IMR-90 (cell line): ENCODE measurements at regions not wholly inside any gene's neighbourhood (a gene's known extent, or its start where the extent isn't known, plus 50 kb on each side); places are given as distances from the start of the nearest gene placed in this dataset.

Experiments
- ATAC-seq: fragments of 200-7000 bp; cut with Tn5 transposase; 2 replicates; pipeline ENCODE4 v1.9.1; 2020; ENCODE audit warnings: low read depth, mild to moderate bottlenecking, moderate library complexity
- BruUV-seq: library from RNA; stranded (reverse); fragments of 400-500 nt; replicated peaks from 2 replicates; lab custom pipeline; 2021; lab: Mats Ljungman, UMichigan
- CTCF ChIA-PET: fragments of 300-600 bp; formaldehyde crosslinking; extraction: SDS; loops from one replicate; lab custom pipeline; 2021; ENCODE audit warnings: antibody characterized with exemption; lab: Yijun Ruan, JAX
- POLR2A ChIA-PET: fragments of 300-600 bp; sonication (Branson Sonifier 250); formaldehyde crosslinking; loops from one replicate; lab custom pipeline; 2022; ENCODE audit warnings: antibody characterized with exemption; ENCODE audit not compliant: unreplicated experiment; lab: Charles Lee
- DNase-seq: peaks from one replicate; pipeline ENCODE4 v3.0.0; 2013
- H2AFZ ChIP-seq: replicated peaks from 2 replicates; pipeline ENCODE3; 2013; ENCODE audit warnings: low read length, mild to moderate bottlenecking; ENCODE audit not compliant: poor library complexity
- H2AK5ac ChIP-seq: 2 replicates; pipeline ENCODE4 v1.6.1; 2013; ENCODE audit warnings: low read depth, low read length, inconsistent platforms
- H2AK9ac ChIP-seq: replicated peaks from 2 replicates; pipeline ENCODE3; 2013; ENCODE audit warnings: mild to moderate bottlenecking, low read depth, low read length, moderate library complexity; ENCODE audit not compliant: poor library complexity
- H2BK120ac ChIP-seq: 2 replicates; pipeline ENCODE4 v1.6.1; 2013; ENCODE audit warnings: low read depth, low read length, inconsistent platforms
- H2BK15ac ChIP-seq: 3 replicates; pipeline ENCODE4 v1.6.1; 2013; ENCODE audit warnings: low read depth, low read length, inconsistent platforms
- H2BK20ac ChIP-seq: 2 replicates; pipeline ENCODE4 v1.6.1; 2013; ENCODE audit warnings: low read depth, mild to moderate bottlenecking, inconsistent platforms, low read length, moderate library complexity
- H2BK5ac ChIP-seq: 2 replicates; pipeline ENCODE4 v1.6.1; 2013; ENCODE audit warnings: mild to moderate bottlenecking, low read depth, low read length, inconsistent platforms; ENCODE audit not compliant: poor library complexity, severe bottlenecking
- H3K14ac ChIP-seq: replicated peaks from 2 replicates; pipeline ENCODE4 v1.6.1; 2013; ENCODE audit warnings: low read depth, low read length, inconsistent platforms
- H3K18ac ChIP-seq: 2 replicates; pipeline ENCODE4 v1.6.1; 2013; ENCODE audit warnings: low read depth, low read length, control low read depth
- H3K23ac ChIP-seq: 2 replicates; pipeline ENCODE4 v1.6.1; 2013; ENCODE audit warnings: low read depth, low read length, inconsistent platforms
- H3K27ac ChIP-seq: 2 replicates; pipeline ENCODE4 v1.5.1; 2013; ENCODE audit warnings: mild to moderate bottlenecking, control low read depth, low read length; ENCODE audit not compliant: insufficient read depth
- H3K27me3 ChIP-seq: 2 replicates; pipeline ENCODE4 v1.6.1; 2013; ENCODE audit warnings: low read length; ENCODE audit not compliant: control insufficient read depth, insufficient read depth
- H3K36me3 ChIP-seq: 2 replicates; pipeline ENCODE4 v1.6.1; 2013; ENCODE audit warnings: low read length, mixed read lengths; ENCODE audit not compliant: control insufficient read depth, insufficient read depth
- H3K4ac ChIP-seq: 2 replicates; pipeline ENCODE4 v1.6.1; 2013; ENCODE audit warnings: low read depth, low read length, inconsistent platforms
- H3K4me1 ChIP-seq: 2 replicates; pipeline ENCODE4 v1.6.1; 2013; ENCODE audit warnings: low read length, mixed read lengths; ENCODE audit not compliant: control insufficient read depth, insufficient read depth
- H3K4me2 ChIP-seq: 2 replicates; pipeline ENCODE4 v1.6.1; 2013; ENCODE audit warnings: low read depth, mild to moderate bottlenecking, control low read depth, low read length, moderate library complexity
- H3K4me3 ChIP-seq: 2 replicates; pipeline ENCODE4 v1.5.1; 2013; ENCODE audit warnings: low read depth, mild to moderate bottlenecking, control low read depth, low read length, moderate library complexity; ENCODE audit not compliant: insufficient read depth
- H3K56ac ChIP-seq: 2 replicates; pipeline ENCODE4 v1.6.1; 2013; ENCODE audit warnings: low read length, inconsistent platforms; ENCODE audit not compliant: insufficient read depth; ENCODE audit errors: extremely low read depth
- H3K79me1 ChIP-seq, 2 experiments: 2 replicates each; pipeline ENCODE4 v1.6.1; 2013; ENCODE audit warnings: low read length in 2 of 2, inconsistent platforms in 1 of 2, low read depth in 1 of 2
- H3K9ac ChIP-seq: 2 replicates; pipeline ENCODE4 v1.6.1; 2013; ENCODE audit warnings: low read depth, low read length, control low read depth
- H3K9me1 ChIP-seq: 2 replicates; pipeline ENCODE4 v1.6.1; 2013; ENCODE audit warnings: low read length, inconsistent platforms; ENCODE audit not compliant: insufficient read depth
- H3K9me3 ChIP-seq: 2 replicates; pipeline ENCODE4 v1.6.1; 2013; ENCODE audit warnings: low read length; ENCODE audit not compliant: control insufficient read depth, insufficient read depth
- H4K20me1 ChIP-seq: 2 replicates; pipeline ENCODE4 v1.6.1; 2013; ENCODE audit warnings: low read length, inconsistent platforms; ENCODE audit not compliant: insufficient read depth
- H4K5ac ChIP-seq: 2 replicates; pipeline ENCODE4 v1.6.1; 2013; ENCODE audit warnings: mild to moderate bottlenecking, low read depth, low read length, control low read depth
- H4K8ac ChIP-seq, 2 experiments: 2 replicates each; pipeline ENCODE4 v1.6.1; 2013; ENCODE audit warnings: low read depth in 2 of 2, low read length in 2 of 2, control low read depth in 1 of 2, inconsistent platforms in 1 of 2
- H4K91ac ChIP-seq: 2 replicates; pipeline ENCODE4 v1.6.1; 2013; ENCODE audit warnings: low read depth, low read length, inconsistent platforms; ENCODE audit not compliant: insufficient read depth
- BHLHE40 ChIP-seq: fragments of 150-350 bp; IDR thresholded peaks from 2 replicates; pipeline ENCODE4 v1.6.1; 2016; ENCODE audit warnings: mild to moderate bottlenecking, low read depth, low read length
- CEBPB ChIP-seq: IDR thresholded peaks from 2 replicates; pipeline ENCODE4 v1.6.1; 2012; ENCODE audit warnings: low read depth, low read length, improper control_type of control experiment
- CHD1 ChIP-seq: IDR thresholded peaks from 2 replicates; pipeline ENCODE4 v1.6.1; 2012; ENCODE audit warnings: low read depth, low read length, improper control_type of control experiment
- FOS ChIP-seq: fragments of 150-350 bp; IDR thresholded peaks from 2 replicates; pipeline ENCODE4 v1.6.1; 2016; ENCODE audit warnings: low read depth, low read length
- MAFK ChIP-seq: IDR thresholded peaks from 2 replicates; pipeline ENCODE4 v1.6.1; 2012; ENCODE audit warnings: low read depth, low read length, improper control_type of control experiment
- MAZ ChIP-seq: IDR thresholded peaks from 2 replicates; pipeline ENCODE4 v1.6.1; 2012; ENCODE audit warnings: low read depth, mild to moderate bottlenecking, low read length, improper control_type of control experiment, moderate library complexity, borderline replicate concordance
- MXI1 ChIP-seq: IDR thresholded peaks from 2 replicates; pipeline ENCODE4 v1.6.1; 2012; ENCODE audit warnings: low read depth, mild to moderate bottlenecking, low read length, moderate library complexity, borderline replicate concordance
- NFE2L2 ChIP-seq: fragments of 150-350 bp; IDR thresholded peaks from 2 replicates; pipeline ENCODE4 v1.6.1; 2016; ENCODE audit warnings: low read depth, mild to moderate bottlenecking, low read length
- POLR2A ChIP-seq: IDR thresholded peaks from 2 replicates; pipeline ENCODE4 v1.6.1; 2012; ENCODE audit warnings: mild to moderate bottlenecking, low read depth, low read length
- RAD21 ChIP-seq: IDR thresholded peaks from 2 replicates; pipeline ENCODE4 v1.6.1; 2012; ENCODE audit warnings: low read length, improper control_type of control experiment
- RCOR1 ChIP-seq: IDR thresholded peaks from 2 replicates; pipeline ENCODE4 v1.6.1; 2012; ENCODE audit warnings: mild to moderate bottlenecking, low read length, improper control_type of control experiment; ENCODE audit not compliant: insufficient replicate concordance
- RFX5 ChIP-seq: IDR thresholded peaks from 2 replicates; pipeline ENCODE4 v1.8.0; 2012; ENCODE audit warnings: low read depth, mild to moderate bottlenecking, low read length, moderate library complexity
- SMC3 ChIP-seq: fragments of 150-350 bp; IDR thresholded peaks from 2 replicates; pipeline ENCODE4 v1.6.1; 2016; ENCODE audit warnings: low read depth, mild to moderate bottlenecking, antibody characterized with exemption, low read length, moderate library complexity
- WGBS, 2 experiments: methylation state at CpG; one replicate each; pipeline versions ENCODE4 v1.1.5 to v1.1.7; 2013; ENCODE audit warnings: missing lambda C conversion rate in 2 of 2; ENCODE audit not compliant: insufficient read length in 1 of 2; ENCODE audit errors: extremely low coverage in 2 of 2; 5-methylcytosine and 5-hydroxymethylcytosine counted together
- dilution Hi-C: fragments of 300-500 bp; cut with HindIII; formaldehyde crosslinking; loops from one replicate; pipeline ENCODE4 v1.14.3; 2018; ENCODE audit warnings: low sequenced_read_pairs; ENCODE audit not compliant: unreplicated experiment
- in situ Hi-C: fragments of 300-500 bp; cut with MboI; formaldehyde crosslinking; loops from 3 replicates; pipeline ENCODE4 v1.14.3; 2019; ENCODE audit warnings: low sequenced_read_pairs, inconsistent platforms, mixed read lengths
- intact Hi-C: fragments of 100-400 bp; cut with micrococcal nuclease; formaldehyde crosslinking; loops from 2 replicates; pipeline ENCODE4 v1.10.0; 2022
- TF ChIP-seq, protein P1 (sequence below): fragments of 150-350 bp; IDR thresholded peaks from 2 replicates; pipeline ENCODE4 v1.6.1; 2016; ENCODE audit warnings: low read depth, mild to moderate bottlenecking, low read length, moderate library complexity, borderline replicate concordance
- TF ChIP-seq, protein P2 (sequence below): conservative IDR thresholded peaks from 2 replicates; pipeline ENCODE4 v1.5.1; 2012; ENCODE audit warnings: mild to moderate bottlenecking, low read depth, low read length, improper control_type of control experiment
- TF ChIP-seq, protein P3 (sequence below): fragments of 150-350 bp; IDR thresholded peaks from 2 replicates; pipeline ENCODE4 v1.6.1; 2017; ENCODE audit warnings: mild to moderate bottlenecking, antibody characterized with exemption, low read length, low read depth

DNA sequence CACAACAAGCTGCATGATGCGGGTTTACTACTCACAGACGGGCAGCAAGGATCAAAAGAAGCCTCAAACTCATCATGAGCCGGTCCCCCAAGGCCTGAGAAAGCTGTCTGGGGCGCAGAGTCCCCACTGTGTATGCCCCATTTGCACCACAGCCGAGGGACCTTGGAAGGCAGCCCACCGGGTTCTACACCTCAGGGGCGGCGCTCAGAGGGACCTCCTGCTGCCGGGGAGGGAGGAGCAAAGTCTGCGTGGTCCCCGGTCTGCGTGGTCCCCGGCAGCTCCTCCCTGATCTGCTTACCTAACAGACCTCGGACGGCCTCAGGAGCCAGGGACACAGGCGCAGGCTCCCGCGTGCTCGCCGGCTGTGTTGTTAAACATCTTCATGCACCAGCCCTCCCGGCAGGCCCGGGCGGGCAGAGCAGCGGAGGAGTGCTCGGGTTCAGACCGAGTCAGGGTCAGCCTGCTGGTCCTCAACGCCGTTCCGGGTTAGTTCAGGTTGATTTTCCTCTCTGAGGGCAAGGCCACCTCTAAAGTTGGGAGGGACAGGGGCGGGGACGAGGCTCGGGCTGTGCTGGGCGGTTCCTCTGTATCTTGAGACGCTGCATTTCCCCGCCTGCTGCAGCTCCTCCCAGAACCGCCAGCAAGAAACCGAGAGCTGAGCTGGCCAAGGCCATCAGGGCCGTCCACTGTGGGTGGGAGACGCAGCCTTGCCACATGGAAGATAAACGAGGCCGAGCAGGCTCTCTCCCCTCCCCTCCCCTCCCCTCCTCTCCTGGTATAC is 74.6 kb downstream of the MRPL36 start:
- no peak overlapping the region for H4K5ac ChIP-seq
- ChIA-PET CTCF (no interaction called here), POLR2A (no interaction called here)
- intact Hi-C loops (no loop called here), in situ Hi-C loops (no loop called here), dilution Hi-C loops (no loop called here)
- H2BK15ac ChIP-seq, result no peak overlapping the region
- H3K18ac ChIP-seq, result no peak overlapping the region
- H3K9ac ChIP-seq, result no peak overlapping the region
- H2BK120ac ChIP-seq, result no peak overlapping the region
- no peaks in the 10 kb centered on the region for H3K9me1 ChIP-seq
- no peaks in the 10 kb centered on the region for H3K36me3 ChIP-seq
- peaks cover 5% of the 10 kb centered on the region; the same call in 1 of the 2 replicates for H3K27me3 ChIP-seq
- H3K4me2 ChIP-seq, result peak overlapping the region; percentile 70; the same call in 1 of the 2 replicates
- no peak overlapping the region for H3K23ac ChIP-seq
- 39% methylated on average over 14 of the region's 41 CpGs; no CpG with 5 or more reads in 1 of the 2 experiments for WGBS, 2 experiments
- H3K27ac ChIP-seq, result no peak overlapping the region
- ATAC-seq (peak; percentile 89), DNase-seq (no peak)
- H3K4me3 ChIP-seq, result no peak overlapping the region
- H4K8ac ChIP-seq, result no peak overlapping the region
- H2AK5ac ChIP-seq, result no peak overlapping the region
- H2AK9ac ChIP-seq, result no peak overlapping the region
- H4K91ac ChIP-seq, result no peak overlapping the region
- TF ChIP-seq RAD21 (no peak), RFX5 (no peak), SMC3 (no peak), FOS (no peak), CHD1 (no peak), RCOR1 (no peak), CEBPB (no peak), MAFK (no peak), MAZ (no peak), NFE2L2 (no peak), MXI1 (no peak), BHLHE40 (no peak), POLR2A (no peak)
- TF ChIP-seq, protein P1, sequence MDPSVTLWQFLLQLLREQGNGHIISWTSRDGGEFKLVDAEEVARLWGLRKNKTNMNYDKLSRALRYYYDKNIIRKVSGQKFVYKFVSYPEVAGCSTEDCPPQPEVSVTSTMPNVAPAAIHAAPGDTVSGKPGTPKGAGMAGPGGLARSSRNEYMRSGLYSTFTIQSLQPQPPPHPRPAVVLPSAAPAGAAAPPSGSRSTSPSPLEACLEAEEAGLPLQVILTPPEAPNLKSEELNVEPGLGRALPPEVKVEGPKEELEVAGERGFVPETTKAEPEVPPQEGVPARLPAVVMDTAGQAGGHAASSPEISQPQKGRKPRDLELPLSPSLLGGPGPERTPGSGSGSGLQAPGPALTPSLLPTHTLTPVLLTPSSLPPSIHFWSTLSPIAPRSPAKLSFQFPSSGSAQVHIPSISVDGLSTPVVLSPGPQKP, result no peak
- TF ChIP-seq, protein P2, sequence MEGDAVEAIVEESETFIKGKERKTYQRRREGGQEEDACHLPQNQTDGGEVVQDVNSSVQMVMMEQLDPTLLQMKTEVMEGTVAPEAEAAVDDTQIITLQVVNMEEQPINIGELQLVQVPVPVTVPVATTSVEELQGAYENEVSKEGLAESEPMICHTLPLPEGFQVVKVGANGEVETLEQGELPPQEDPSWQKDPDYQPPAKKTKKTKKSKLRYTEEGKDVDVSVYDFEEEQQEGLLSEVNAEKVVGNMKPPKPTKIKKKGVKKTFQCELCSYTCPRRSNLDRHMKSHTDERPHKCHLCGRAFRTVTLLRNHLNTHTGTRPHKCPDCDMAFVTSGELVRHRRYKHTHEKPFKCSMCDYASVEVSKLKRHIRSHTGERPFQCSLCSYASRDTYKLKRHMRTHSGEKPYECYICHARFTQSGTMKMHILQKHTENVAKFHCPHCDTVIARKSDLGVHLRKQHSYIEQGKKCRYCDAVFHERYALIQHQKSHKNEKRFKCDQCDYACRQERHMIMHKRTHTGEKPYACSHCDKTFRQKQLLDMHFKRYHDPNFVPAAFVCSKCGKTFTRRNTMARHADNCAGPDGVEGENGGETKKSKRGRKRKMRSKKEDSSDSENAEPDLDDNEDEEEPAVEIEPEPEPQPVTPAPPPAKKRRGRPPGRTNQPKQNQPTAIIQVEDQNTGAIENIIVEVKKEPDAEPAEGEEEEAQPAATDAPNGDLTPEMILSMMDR, result no peak
- TF ChIP-seq, protein P3, sequence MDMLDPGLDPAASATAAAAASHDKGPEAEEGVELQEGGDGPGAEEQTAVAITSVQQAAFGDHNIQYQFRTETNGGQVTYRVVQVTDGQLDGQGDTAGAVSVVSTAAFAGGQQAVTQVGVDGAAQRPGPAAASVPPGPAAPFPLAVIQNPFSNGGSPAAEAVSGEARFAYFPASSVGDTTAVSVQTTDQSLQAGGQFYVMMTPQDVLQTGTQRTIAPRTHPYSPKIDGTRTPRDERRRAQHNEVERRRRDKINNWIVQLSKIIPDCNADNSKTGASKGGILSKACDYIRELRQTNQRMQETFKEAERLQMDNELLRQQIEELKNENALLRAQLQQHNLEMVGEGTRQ, result no peak
- H3K56ac ChIP-seq, result no peak overlapping the region
- H2BK20ac ChIP-seq, result no peak overlapping the region
- BruUV-seq, result no TSS peak
- H4K20me1 ChIP-seq, result no peaks in the 10 kb centered on the region
- no peak overlapping the region for H3K4ac ChIP-seq
- H3K4me1 ChIP-seq, result no peaks in the 10 kb centered on the region
- no peaks in the 10 kb centered on the region for H3K79me1 ChIP-seq
- H2AFZ ChIP-seq, result peak overlapping the region; percentile 61
- H3K9me3 ChIP-seq, result no peaks in the 10 kb centered on the region
- no peak overlapping the region for H3K14ac ChIP-seq
- H2BK5ac ChIP-seq, result no peak overlapping the region
